SK-N-SH (cell line): ENCODE measurements at regions not wholly inside any gene's neighbourhood (a gene's known extent, or its start where the extent isn't known, plus 50 kb on each side); places are given as distances from the start of the nearest gene placed in this dataset.

Experiments
- CTCF ChIA-PET: fragments of 300-600, 350-600 bp; formaldehyde crosslinking; extraction: SDS; loops from one replicate; lab custom pipeline; 2021; lab: Yijun Ruan, JAX
- POLR2A ChIA-PET: fragments of 350-600 bp; sonication (Branson Sonifier 250); formaldehyde crosslinking; extraction: SDS; loops from one replicate; lab custom pipeline; 2020; ENCODE audit warnings: antibody characterized with exemption, inconsistent platforms; lab: Yijun Ruan, JAX
- DNase-seq: peaks from one replicate; pipeline ENCODE4 v3.0.0; 2012
- H2AFZ ChIP-seq: fragments of 200-600 bp; sonication (generic); 2 replicates; pipeline ENCODE4 v1.8.1; 2016; ENCODE audit warnings: antibody characterized with exemption, mild to moderate bottlenecking, low read depth
- H3F3A ChIP-seq: fragments of 200-600 bp; sonication (generic); replicated peaks from 2 replicates; pipeline ENCODE3; 2016; ENCODE audit warnings: antibody characterized with exemption, mild to moderate bottlenecking; ENCODE audit not compliant: insufficient read depth
- H3K27ac ChIP-seq, 2 experiments: fragments of 200-500 bp in 1 of 2; fragments of 200-600 bp in 1 of 2; sonication (Bioruptor generic) in 1 of 2; sonication (generic), shearing (Covaris generic) in 1 of 2; 2 replicates each; pipeline versions ENCODE4 v1.5.1 to v1.6.1; 2014 to 2016; ENCODE audit warnings: low read depth in 2 of 2, inconsistent platforms in 1 of 2, low read length in 1 of 2, mild to moderate bottlenecking in 1 of 2, mixed read lengths in 1 of 2
- H3K27me3 ChIP-seq: fragments of 200-600 bp; sonication (generic), shearing (Covaris generic); 2 replicates; pipeline ENCODE4 v1.6.1; 2016; ENCODE audit warnings: mixed run types; ENCODE audit not compliant: insufficient read depth
- H3K36me3 ChIP-seq, 2 experiments: fragments of 200-500 bp in 1 of 2; fragments of 200-600 bp in 1 of 2; sonication (Bioruptor generic) in 1 of 2; sonication (generic) in 1 of 2; replicated peaks in 1 of 2; 2 replicates each; pipeline versions ENCODE3 to v1.5.1; 2014 to 2016; ENCODE audit warnings: low read length in 1 of 2, mild to moderate bottlenecking in 1 of 2; ENCODE audit not compliant: insufficient read depth in 2 of 2, control insufficient read depth in 1 of 2
- H3K4me1 ChIP-seq, 2 experiments: fragments of 200-500 bp in 1 of 2; fragments of 200-600 bp in 1 of 2; sonication (Bioruptor generic) in 1 of 2; sonication (generic), shearing (Covaris generic) in 1 of 2; 2 replicates each; pipeline versions ENCODE4 v1.5.1 to v1.6.1; 2014 to 2016; ENCODE audit warnings: low read depth in 1 of 2, low read length in 1 of 2, mixed run types in 1 of 2; ENCODE audit not compliant: insufficient read depth in 2 of 2, control insufficient read depth in 1 of 2
- H3K4me2 ChIP-seq: fragments of 200-600 bp; sonication (generic), shearing (Covaris generic); 2 replicates; pipeline ENCODE4 v1.6.1; 2017; ENCODE audit warnings: mixed run types
- H3K4me3 ChIP-seq, 2 experiments: fragments of 200-500 bp in 1 of 2; fragments of 200-600 bp in 1 of 2; sonication (Bioruptor generic) in 1 of 2; sonication (generic), shearing (Covaris generic) in 1 of 2; 2 replicates each; pipeline versions ENCODE4 v1.5.1 to v1.8.1; 2014 to 2016; ENCODE audit warnings: low read depth in 2 of 2, inconsistent platforms in 1 of 2, low read length in 1 of 2, mild to moderate bottlenecking in 1 of 2, mixed read lengths in 1 of 2, moderate library complexity in 1 of 2
- H3K79me2 ChIP-seq: fragments of 200-600 bp; sonication (generic); 2 replicates; pipeline ENCODE4 v1.8.1; 2017; ENCODE audit warnings: mild to moderate bottlenecking; ENCODE audit not compliant: insufficient read depth
- H3K9ac ChIP-seq: fragments of 200-600 bp; sonication (generic); 2 replicates; pipeline ENCODE4 v1.6.1; 2017; ENCODE audit warnings: mixed run types
- H3K9me2 ChIP-seq: fragments of 200-600 bp; sonication (generic); 2 replicates; pipeline ENCODE4 v1.6.1; 2017; ENCODE audit warnings: mixed run types
- H3K9me3 ChIP-seq: fragments of 200-600 bp; sonication (generic); 2 replicates; pipeline ENCODE4 v1.6.1; 2017; ENCODE audit warnings: mixed run types, mild to moderate bottlenecking, moderate library complexity
- H4K20me1 ChIP-seq: fragments of 200-600 bp; sonication (generic); 2 replicates; pipeline ENCODE4 v1.6.1; 2017; ENCODE audit warnings: mild to moderate bottlenecking, mixed run types; ENCODE audit not compliant: insufficient read depth
- CTCF ChIP-seq: fragments of 200-600 bp; sonication (generic); IDR thresholded peaks from 2 replicates; pipeline ENCODE4 v1.6.1; 2017; ENCODE audit warnings: antibody characterized with exemption, mild to moderate bottlenecking, moderate library complexity
- ELF1 ChIP-seq: IDR thresholded peaks from 2 replicates; pipeline ENCODE4 v1.4.0; 2012
- EP300 ChIP-seq, 2 experiments: IDR thresholded peaks; 2 replicates each; pipeline versions ENCODE4 v1.4.0 to v1.6.1; 2012; ENCODE audit warnings: borderline replicate concordance in 1 of 2, low read depth in 1 of 2, low read length in 1 of 2
- EZH2phosphoT487 ChIP-seq: fragments of 200-600 bp; sonication (generic); IDR thresholded peaks from 2 replicates; pipeline ENCODE4 v1.6.1; 2017; ENCODE audit warnings: low read depth, mixed run types, mild to moderate bottlenecking, antibody characterized with exemption, moderate library complexity, borderline replicate concordance
- FOSL2 ChIP-seq: IDR thresholded peaks from 2 replicates; pipeline ENCODE4 v1.4.0; 2012; ENCODE audit warnings: low read depth, mild to moderate bottlenecking, moderate library complexity, borderline replicate concordance
- FOXJ3 ChIP-seq: sonication (generic); formaldehyde crosslinking; IDR thresholded peaks from 2 replicates; pipeline ENCODE4 v1.5.1; 2020; ENCODE audit warnings: mild to moderate bottlenecking, missing genetic modification reagents
- FOXM1 ChIP-seq: IDR thresholded peaks from 2 replicates; pipeline ENCODE4 v1.4.0; 2012; ENCODE audit warnings: low read depth, mild to moderate bottlenecking
- GABPA ChIP-seq: IDR thresholded peaks from 2 replicates; pipeline ENCODE4 v1.4.0; 2012; ENCODE audit warnings: low read depth, mild to moderate bottlenecking
- GATA2 ChIP-seq: sonication (generic); formaldehyde crosslinking; IDR thresholded peaks from 2 replicates; pipeline ENCODE4 v1.5.0; 2020; ENCODE audit warnings: mild to moderate bottlenecking, missing genetic modification reagents
- POLR2AphosphoS5 ChIP-seq: IDR thresholded peaks from 2 replicates; pipeline ENCODE4 v1.6.1; 2012; ENCODE audit warnings: low read depth, low read length
- RAD21 ChIP-seq: IDR thresholded peaks from 2 replicates; pipeline ENCODE4 v1.6.1; 2012; ENCODE audit warnings: mild to moderate bottlenecking, low read length
- RFX5 ChIP-seq: IDR thresholded peaks from 2 replicates; pipeline ENCODE4 v1.6.1; 2012; ENCODE audit warnings: mild to moderate bottlenecking, improper control_type of control experiment, low read length
- RXRA ChIP-seq: IDR thresholded peaks from 2 replicates; pipeline ENCODE4 v1.4.0; 2012; ENCODE audit warnings: low read depth, mild to moderate bottlenecking, borderline replicate concordance
- SIN3A ChIP-seq: IDR thresholded peaks from 2 replicates; pipeline ENCODE4 v1.6.1; 2012; ENCODE audit warnings: low read depth, mild to moderate bottlenecking, low read length, moderate library complexity, borderline replicate concordance
- SMC3 ChIP-seq: IDR thresholded peaks from 2 replicates; pipeline ENCODE4 v1.6.1; 2012; ENCODE audit warnings: low read depth, low read length, improper control_type of control experiment
- TAF1 ChIP-seq: IDR thresholded peaks from 2 replicates; pipeline ENCODE4 v1.6.1; 2012; ENCODE audit warnings: low read depth, mild to moderate bottlenecking, low read length, moderate library complexity, borderline replicate concordance
- TCF12 ChIP-seq: IDR thresholded peaks from 2 replicates; pipeline ENCODE4 v1.4.0; 2012
- TEAD4 ChIP-seq: IDR thresholded peaks from 2 replicates; pipeline ENCODE4 v1.4.0; 2012; ENCODE audit warnings: mild to moderate bottlenecking, borderline replicate concordance; ENCODE audit not compliant: insufficient read depth
- USF1 ChIP-seq: IDR thresholded peaks from 2 replicates; pipeline ENCODE4 v1.4.0; 2012; ENCODE audit warnings: low read depth, borderline replicate concordance
- USF2 ChIP-seq: fragments of 150-350 bp; IDR thresholded peaks from 2 replicates; pipeline ENCODE4 v1.6.1; 2017; ENCODE audit warnings: antibody characterized with exemption, low read length, low read depth, borderline replicate concordance
- WGBS: methylation state at CpG from one replicate; pipeline ENCODE4 v1.1.6; 2017; ENCODE audit warnings: low lambda C conversion rate; 5-methylcytosine and 5-hydroxymethylcytosine counted together
- TF ChIP-seq, protein P1 (sequence below): IDR thresholded peaks from 2 replicates; pipeline ENCODE4 v1.4.0; 2012; ENCODE audit warnings: low read depth

DNA sequence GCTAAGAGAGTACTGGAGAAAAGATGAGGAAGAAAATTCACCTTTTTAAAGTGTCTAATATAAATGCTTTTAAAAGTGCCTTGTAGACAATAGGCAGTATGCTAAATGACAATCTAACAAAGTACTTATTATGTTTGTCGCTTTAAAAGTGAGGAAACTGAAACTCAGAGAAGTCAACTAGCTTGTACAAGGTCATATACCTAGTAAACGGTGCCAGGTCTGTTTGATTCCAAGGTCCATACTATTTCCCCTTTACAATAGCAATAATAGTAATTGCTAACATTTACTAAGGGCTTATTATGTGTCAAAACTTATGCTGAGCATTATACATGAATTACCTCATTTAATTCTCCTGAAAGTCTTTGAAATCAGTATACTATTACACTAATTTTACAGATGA lies 328.6 kb upstream of the SLC24A2 start:
- H2AFZ ChIP-seq = no peak overlapping the region
- H3K4me3 ChIP-seq = no peak overlapping the region
- H3K4me2 ChIP-seq = no peak overlapping the region
- no peaks in the 10 kb centered on the region for H3K36me3 ChIP-seq
- TF ChIP-seq TCF12 (no peak), GABPA (no peak), FOSL2 (no peak), RFX5 (no peak), FOXM1 (no peak), SIN3A (no peak), ELF1 (no peak), SMC3 (no peak), CTCF (no peak), TAF1 (no peak), RAD21 (no peak)
- TF ChIP-seq, protein P1, sequence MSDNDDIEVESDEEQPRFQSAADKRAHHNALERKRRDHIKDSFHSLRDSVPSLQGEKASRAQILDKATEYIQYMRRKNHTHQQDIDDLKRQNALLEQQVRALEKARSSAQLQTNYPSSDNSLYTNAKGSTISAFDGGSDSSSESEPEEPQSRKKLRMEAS = no peak
- ChIA-PET POLR2A (no interaction called here), CTCF (no interaction called here)
- H3K9me3 ChIP-seq = no peaks in the 10 kb centered on the region
- no peak for DNase-seq
- H3K9ac ChIP-seq = no peak overlapping the region
- H3K4me1 ChIP-seq = no peaks in the 10 kb centered on the region; a peak in 1 of 4 replicates
- H3K9me2 ChIP-seq = no peaks in the 10 kb centered on the region
- H3K27ac ChIP-seq = no peak overlapping the region
- no peaks in the 10 kb centered on the region for H3K79me2 ChIP-seq
- whole genome bisulfite sequencing = 2% methylated on average over 2 of the region's 2 CpGs
- no peaks in the 10 kb centered on the region for H3F3A ChIP-seq
- H3K27me3 ChIP-seq = no peaks in the 10 kb centered on the region
- H4K20me1 ChIP-seq = no peaks in the 10 kb centered on the region

DNA sequence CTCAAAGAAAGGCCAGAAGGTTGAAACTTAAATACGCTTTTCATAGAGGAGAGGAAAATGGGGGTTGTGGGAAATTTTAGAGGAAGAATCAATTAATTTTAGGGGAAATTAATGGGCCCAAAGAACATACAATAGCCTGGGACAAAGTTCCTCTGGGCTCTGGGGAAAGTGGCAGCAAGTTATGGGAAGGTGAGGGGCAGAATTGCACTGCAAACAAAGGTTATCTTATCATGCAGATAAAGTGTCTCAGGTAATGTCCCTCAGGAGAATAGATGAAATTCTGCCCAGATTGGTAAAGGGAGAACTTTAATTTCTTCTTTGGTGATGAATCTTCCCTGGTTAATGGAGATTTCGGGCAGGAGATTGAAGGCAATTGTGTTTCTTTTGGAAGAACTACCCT lies 326.1 kb upstream of the SLC24A2 start:
- Histone ChIP-seq H3K79me2 (no peaks in the 10 kb centered on the region), H3K36me3 (no peaks in the 10 kb centered on the region), H4K20me1 (no peaks in the 10 kb centered on the region), H3K4me1 (no peaks in the 10 kb centered on the region; a peak in 1 of 4 replicates), H3K27ac (no peak overlapping the region), H2AFZ (no peak overlapping the region), H3K9ac (no peak overlapping the region), H3K9me2 (no peaks in the 10 kb centered on the region), H3K9me3 (no peaks in the 10 kb centered on the region), H3K4me3 (no peak overlapping the region), H3K4me2 (no peak overlapping the region), H3K27me3 (no peaks in the 10 kb centered on the region), H3F3A (no peaks in the 10 kb centered on the region)
- POLR2A ChIA-PET = no interaction called here
- 26% methylated on average over 2 of the region's 2 CpGs for WGBS
- TF ChIP-seq USF1 (no peak), USF2 (no peak), SIN3A (no peak), ELF1 (no peak), EZH2phosphoT487 (no peak), FOXM1 (no peak), GATA2 (no peak), EP300 (IDR thresholded peaks at IDR 0.05; ENCODE audit: borderline replicate concordance in 1 of 2, low read depth in 1 of 2, low read length in 1 of 2) (no peak), CTCF (no peak), POLR2AphosphoS5 (no peak), TAF1 (no peak), FOXJ3 (CRISPR knock-in tag) (no peak), TEAD4 (no peak), RXRA (no peak), TCF12 (no peak), RAD21 (no peak), SMC3 (no peak)
- TF ChIP-seq, protein P1 = no peak
- CTCF ChIA-PET = no interaction called here
- no peak for DNase-seq
